ENCODE measurements at regions not wholly inside any gene's neighbourhood (a gene's known extent, or its start where the extent isn't known, plus 50 kb on each side); places are given as distances from the start of the nearest gene placed in this dataset.

DNA sequence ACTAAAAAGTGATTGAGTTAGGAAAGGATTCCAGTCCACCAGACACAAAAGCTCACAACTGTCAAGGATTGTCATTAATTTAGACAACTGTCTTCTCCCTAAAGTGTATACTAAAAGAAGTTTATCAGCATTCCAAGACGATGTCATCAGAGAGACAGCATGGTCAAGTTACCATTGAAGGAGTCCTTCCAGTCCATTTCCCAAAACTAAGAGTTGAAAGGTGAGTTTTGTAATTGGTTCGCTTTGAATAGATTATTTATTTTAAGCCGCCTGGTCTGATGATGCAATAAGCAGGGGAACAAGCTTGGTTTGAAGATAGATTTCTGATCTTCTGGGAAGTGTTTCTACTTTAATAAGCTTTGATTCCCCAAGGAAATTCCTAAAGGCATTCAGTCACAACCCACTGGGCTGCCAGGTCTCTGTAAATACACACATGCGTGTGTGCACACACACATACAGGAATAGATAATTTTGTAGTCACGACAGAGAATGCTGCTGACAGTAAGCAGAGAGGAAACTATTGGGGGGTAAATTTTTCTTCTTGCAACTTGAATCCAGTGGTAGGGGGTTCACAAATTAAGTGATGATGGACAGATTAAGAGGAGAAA lies 234.8 kb downstream of the PIK3R1 start:
- no CpG with 5 or more reads among the region's 5 CpGs for WGBS (ENCODE audit: insufficient coverage, insufficient read length)
- H3K4me3 ChIP-seq (ENCODE audit: low read length), result no peak overlapping the region
- no peaks in the 10 kb centered on the region for H3K4me1 ChIP-seq (ENCODE audit: control insufficient read depth, insufficient read depth, low read length)
- H3K27ac ChIP-seq (ENCODE audit: low read length), result no peak overlapping the region
- no peaks in the 10 kb centered on the region for H3K36me3 ChIP-seq (ENCODE audit: control insufficient read depth, insufficient read depth, low read length)
- H3K27me3 ChIP-seq (ENCODE audit: control insufficient read depth, insufficient read depth, low read length), result no peaks in the 10 kb centered on the region
- DNase-seq (ENCODE audit: low read depth, low spot score), result no peak
- no peaks in the 10 kb centered on the region; the same call in 1 of the 2 replicates for H3K9me3 ChIP-seq (ENCODE audit: control insufficient read depth, insufficient read depth, low read length)

DNA sequence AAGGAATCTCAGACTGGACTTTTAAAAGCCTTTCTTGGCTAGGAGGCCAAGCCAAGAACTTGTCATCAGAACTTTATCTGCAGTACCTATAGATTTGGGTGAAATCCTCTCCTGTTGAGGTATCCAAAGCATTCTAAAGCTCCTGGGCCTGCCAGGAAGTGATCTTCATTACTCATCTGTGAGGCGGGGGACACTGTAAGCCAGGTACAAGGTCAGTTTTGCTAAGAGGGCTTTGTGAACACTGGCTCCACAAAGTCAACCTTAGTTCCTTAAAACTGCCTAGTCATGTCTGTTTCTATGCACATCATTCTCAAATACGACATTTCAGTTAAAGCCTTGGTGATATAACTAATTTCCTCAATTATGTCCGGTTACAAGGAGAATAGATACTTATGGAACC lies 236.7 kb downstream of the PIK3R1 start:
- no peaks in the 10 kb centered on the region for H3K27me3 ChIP-seq (ENCODE audit: control insufficient read depth, insufficient read depth, low read length)
- WGBS (ENCODE audit: insufficient coverage, insufficient read length), result no CpG with 5 or more reads among the region's 3 CpGs
- H3K27ac ChIP-seq (ENCODE audit: low read length), result no peak overlapping the region
- H3K36me3 ChIP-seq (ENCODE audit: control insufficient read depth, insufficient read depth, low read length), result no peaks in the 10 kb centered on the region
- H3K4me1 ChIP-seq (ENCODE audit: control insufficient read depth, insufficient read depth, low read length), result no peaks in the 10 kb centered on the region
- no peaks in the 10 kb centered on the region; the same call in 1 of the 2 replicates for H3K9me3 ChIP-seq (ENCODE audit: control insufficient read depth, insufficient read depth, low read length)
- DNase-seq (ENCODE audit: low read depth, low spot score), result no peak
- no peak overlapping the region for H3K4me3 ChIP-seq (ENCODE audit: low read length)

DNA sequence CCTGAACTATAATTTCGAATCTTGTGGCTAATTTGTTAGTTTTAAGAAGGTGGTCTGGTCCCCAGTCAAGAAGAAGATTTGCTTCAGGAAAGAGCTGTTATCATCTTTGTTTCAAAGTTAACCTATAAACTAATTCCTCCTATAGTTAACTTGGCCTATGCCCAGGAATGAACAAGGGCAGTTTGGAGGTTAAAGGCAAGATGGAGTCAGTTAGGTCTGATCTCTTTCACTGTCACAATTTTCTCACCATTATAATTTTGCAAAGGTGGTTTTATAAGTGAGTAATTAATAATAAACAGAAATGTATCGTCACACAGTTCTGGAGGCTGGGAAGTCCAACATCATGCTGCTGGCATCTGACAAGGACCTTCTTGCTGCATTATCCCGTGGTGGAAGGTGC lies 238.6 kb downstream of the PIK3R1 start:
- Histone ChIP-seq H3K4me1 (ENCODE audit: control insufficient read depth, insufficient read depth, low read length) (no peaks in the 10 kb centered on the region), H3K9me3 (ENCODE audit: control insufficient read depth, insufficient read depth, low read length) (no peaks in the 10 kb centered on the region), H3K27me3 (ENCODE audit: control insufficient read depth, insufficient read depth, low read length) (no peaks in the 10 kb centered on the region), H3K4me3 (ENCODE audit: low read length) (no peak overlapping the region), H3K36me3 (ENCODE audit: control insufficient read depth, insufficient read depth, low read length) (no peaks in the 10 kb centered on the region), H3K27ac (ENCODE audit: low read length) (no peak overlapping the region)
- DNase-seq (ENCODE audit: low read depth, low spot score), result no peak
- whole genome bisulfite sequencing (ENCODE audit: insufficient coverage, insufficient read length), result no CpG with 5 or more reads among the region's 3 CpGs

DNA sequence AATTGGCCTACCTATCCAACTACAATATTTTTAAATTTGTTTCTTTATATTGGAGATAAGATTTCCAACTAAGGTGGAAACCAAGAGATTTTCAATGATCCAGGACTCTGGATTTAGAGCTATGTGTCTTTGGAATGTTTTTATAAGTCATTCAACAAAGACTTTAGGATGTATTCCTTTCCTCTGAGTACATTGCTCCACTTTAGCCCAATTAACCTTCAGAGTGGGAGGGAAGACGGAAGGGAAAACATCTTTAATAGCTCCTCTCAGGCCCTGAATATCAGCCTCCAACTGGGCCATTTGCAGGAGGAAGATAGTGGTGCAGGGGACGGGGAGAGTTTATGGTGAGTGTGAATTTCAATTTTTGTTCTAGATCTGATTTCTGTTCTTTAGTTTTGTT lies 239.2 kb downstream of the PIK3R1 start:
- Histone ChIP-seq H3K9me3 (ENCODE audit: control insufficient read depth, insufficient read depth, low read length) (no peaks in the 10 kb centered on the region), H3K27me3 (ENCODE audit: control insufficient read depth, insufficient read depth, low read length) (no peaks in the 10 kb centered on the region), H3K4me3 (ENCODE audit: low read length) (no peak overlapping the region), H3K36me3 (ENCODE audit: control insufficient read depth, insufficient read depth, low read length) (no peaks in the 10 kb centered on the region), H3K4me1 (ENCODE audit: control insufficient read depth, insufficient read depth, low read length) (no peaks in the 10 kb centered on the region), H3K27ac (ENCODE audit: low read length) (no peak overlapping the region)
- no peak for DNase-seq (ENCODE audit: low read depth, low spot score)
- no CpG with 5 or more reads among the region's 2 CpGs for WGBS (ENCODE audit: insufficient coverage, insufficient read length)

- H3K27ac ChIP-seq (ENCODE audit: low read length), result no peak overlapping the region
- H3K27me3 ChIP-seq (ENCODE audit: control insufficient read depth, insufficient read depth, low read length), result no peaks in the 10 kb centered on the region
- H3K9me3 ChIP-seq (ENCODE audit: control insufficient read depth, insufficient read depth, low read length), result no peaks in the 10 kb centered on the region
- no peak overlapping the region for H3K4me3 ChIP-seq (ENCODE audit: low read length)
- whole genome bisulfite sequencing (ENCODE audit: insufficient coverage, insufficient read length), result no CpG with 5 or more reads among the region's 3 CpGs
- DNase-seq (ENCODE audit: low read depth, low spot score), result no peak
- H3K36me3 ChIP-seq (ENCODE audit: control insufficient read depth, insufficient read depth, low read length), result no peaks in the 10 kb centered on the region
- H3K4me1 ChIP-seq (ENCODE audit: control insufficient read depth, insufficient read depth, low read length), result no peaks in the 10 kb centered on the region
Observed at GRCh38 chr5:68455216-68455615, 239.7 kb downstream of the PIK3R1 start.

DNA sequence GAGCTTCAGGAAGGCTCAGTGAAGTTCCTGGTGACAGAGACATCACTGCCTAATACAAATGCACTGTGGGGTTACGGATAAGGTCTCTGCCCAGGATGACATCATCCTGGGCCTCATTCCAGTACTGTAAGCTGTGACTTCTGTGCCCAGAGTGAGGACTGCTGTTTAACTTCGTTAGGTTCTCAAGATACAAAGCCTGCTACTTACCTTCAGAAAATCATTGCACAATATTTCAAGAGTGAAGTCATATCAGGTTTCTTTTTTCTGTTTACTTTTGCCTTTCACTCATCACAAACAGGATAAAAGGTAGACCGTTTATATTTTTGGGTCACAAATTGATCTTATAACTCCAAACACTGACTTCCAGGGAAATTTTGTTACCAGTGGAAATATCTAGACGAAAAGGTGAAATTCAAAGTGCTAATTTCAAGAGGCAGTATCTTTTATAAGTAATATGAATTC lies 241.2 kb downstream of the PIK3R1 start:
- Histone ChIP-seq H3K36me3 (ENCODE audit: control insufficient read depth, insufficient read depth, low read length) (no peaks in the 10 kb centered on the region), H3K4me3 (ENCODE audit: low read length) (no peak overlapping the region), H3K27me3 (ENCODE audit: control insufficient read depth, insufficient read depth, low read length) (no peaks in the 10 kb centered on the region), H3K9me3 (ENCODE audit: control insufficient read depth, insufficient read depth, low read length) (no peaks in the 10 kb centered on the region), H3K4me1 (ENCODE audit: control insufficient read depth, insufficient read depth, low read length) (no peaks in the 10 kb centered on the region), H3K27ac (ENCODE audit: low read length) (no peak overlapping the region)
- no CpG with 5 or more reads among the region's 4 CpGs for WGBS (ENCODE audit: insufficient coverage, insufficient read length)
- no peak for DNase-seq (ENCODE audit: low read depth, low spot score)

GRCh38 chr5:68457285-68457684 lies 241.7 kb downstream of the PIK3R1 start:
- Histone ChIP-seq H3K27ac (ENCODE audit: low read length) (no peak overlapping the region), H3K36me3 (ENCODE audit: control insufficient read depth, insufficient read depth, low read length) (no peaks in the 10 kb centered on the region), H3K27me3 (ENCODE audit: control insufficient read depth, insufficient read depth, low read length) (no peaks in the 10 kb centered on the region), H3K4me3 (ENCODE audit: low read length) (no peak overlapping the region), H3K9me3 (ENCODE audit: control insufficient read depth, insufficient read depth, low read length) (no peaks in the 10 kb centered on the region), H3K4me1 (ENCODE audit: control insufficient read depth, insufficient read depth, low read length) (no peaks in the 10 kb centered on the region)
- WGBS (ENCODE audit: insufficient coverage, insufficient read length), result no CpG with 5 or more reads among the region's 8 CpGs
- no peak for DNase-seq (ENCODE audit: low read depth, low spot score)

DNA sequence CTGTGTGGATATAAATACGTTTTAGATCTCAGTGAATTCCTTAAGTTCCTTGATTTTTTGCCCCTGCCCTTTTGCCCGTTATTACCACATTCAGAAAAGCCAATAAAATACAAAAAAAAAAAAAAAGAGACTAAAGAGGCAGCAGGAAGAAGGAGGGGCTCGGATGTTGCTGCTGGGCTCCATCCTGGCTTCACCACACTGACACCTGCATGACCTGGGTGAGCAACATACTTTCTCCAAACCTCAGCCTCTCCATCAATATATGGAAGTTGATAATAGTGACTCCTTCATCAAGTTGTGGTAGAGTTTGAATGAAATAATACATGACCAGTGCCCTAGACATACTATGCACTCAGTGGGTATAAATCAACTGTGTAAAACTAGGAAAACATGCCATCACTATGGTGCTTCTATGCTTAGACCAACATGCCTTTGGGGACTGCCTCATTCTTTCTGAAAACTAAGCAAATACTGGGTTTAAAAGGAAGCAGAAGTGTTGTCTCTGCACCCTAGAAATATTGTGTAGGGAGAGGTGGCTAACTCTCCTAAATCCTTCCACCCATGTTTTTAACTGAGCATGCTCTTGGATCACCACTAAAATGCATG lies 243.0 kb downstream of the PIK3R1 start:
- Histone ChIP-seq H3K27me3 (ENCODE audit: control insufficient read depth, insufficient read depth, low read length) (no peaks in the 10 kb centered on the region), H3K4me1 (ENCODE audit: control insufficient read depth, insufficient read depth, low read length) (no peaks in the 10 kb centered on the region), H3K36me3 (ENCODE audit: control insufficient read depth, insufficient read depth, low read length) (no peaks in the 10 kb centered on the region), H3K27ac (ENCODE audit: low read length) (no peak overlapping the region), H3K9me3 (ENCODE audit: control insufficient read depth, insufficient read depth, low read length) (no peaks in the 10 kb centered on the region), H3K4me3 (ENCODE audit: low read length) (no peak overlapping the region)
- no peak for DNase-seq (ENCODE audit: low read depth, low spot score)
- no CpG with 5 or more reads among the region's 3 CpGs for WGBS (ENCODE audit: insufficient coverage, insufficient read length)

- Histone ChIP-seq H3K4me1 (ENCODE audit: control insufficient read depth, insufficient read depth, low read length) (no peaks in the 10 kb centered on the region), H3K27me3 (ENCODE audit: control insufficient read depth, insufficient read depth, low read length) (no peaks in the 10 kb centered on the region), H3K27ac (ENCODE audit: low read length) (no peak overlapping the region), H3K36me3 (ENCODE audit: control insufficient read depth, insufficient read depth, low read length) (no peaks in the 10 kb centered on the region), H3K4me3 (ENCODE audit: low read length) (no peak overlapping the region), H3K9me3 (ENCODE audit: control insufficient read depth, insufficient read depth, low read length) (no peaks in the 10 kb centered on the region)
- no peak for DNase-seq (ENCODE audit: low read depth, low spot score)
- WGBS (ENCODE audit: insufficient coverage, insufficient read length), result no CpG with 5 or more reads among the region's 3 CpGs
Observed at GRCh38 chr5:68459093-68459809, 243.7 kb downstream of the PIK3R1 start.

DNA sequence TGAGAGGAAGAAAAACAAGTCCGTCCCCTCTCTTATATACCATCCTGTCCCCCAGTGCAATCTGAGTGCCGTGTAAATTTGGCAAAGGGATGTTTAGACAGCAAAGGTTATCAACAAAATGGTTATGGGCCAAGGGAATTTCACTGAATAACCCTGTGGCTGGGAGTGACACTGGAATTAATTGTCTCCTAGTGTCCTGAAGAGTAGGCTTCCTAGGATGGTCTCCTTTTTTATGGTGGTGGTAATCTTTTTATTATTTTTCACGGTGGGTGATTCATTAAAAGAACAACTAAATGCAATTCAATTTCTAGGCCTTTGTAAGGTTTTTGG lies 244.2 kb downstream of the PIK3R1 start:
- H3K4me1 ChIP-seq (ENCODE audit: control insufficient read depth, insufficient read depth, low read length), result no peaks in the 10 kb centered on the region
- DNase-seq (ENCODE audit: low read depth, low spot score), result no peak
- no peak overlapping the region for H3K27ac ChIP-seq (ENCODE audit: low read length)
- H3K36me3 ChIP-seq (ENCODE audit: control insufficient read depth, insufficient read depth, low read length), result no peaks in the 10 kb centered on the region
- no CpG with 5 or more reads among the region's 3 CpGs for whole genome bisulfite sequencing (ENCODE audit: insufficient coverage, insufficient read length)
- no peaks in the 10 kb centered on the region for H3K9me3 ChIP-seq (ENCODE audit: control insufficient read depth, insufficient read depth, low read length)
- H3K27me3 ChIP-seq (ENCODE audit: control insufficient read depth, insufficient read depth, low read length), result no peaks in the 10 kb centered on the region
- H3K4me3 ChIP-seq (ENCODE audit: low read length), result no peak overlapping the region

All from iPS DF 6.9 (cell line).